CD8-positive, alpha-beta memory T cell (primary cell): ENCODE measurements at regions not wholly inside any gene's neighbourhood (a gene's known extent, or its start where the extent isn't known, plus 50 kb on each side); places are given as distances from the start of the nearest gene placed in this dataset.
"Not testable (repeated sequence)": the region's sequence is repeated elsewhere in the genome, so short reads cannot be mapped to it uniquely, and the experiment has no call there.

Source experiments
- CTCF ChIA-PET: fragments of 350-600 bp; sonication (Branson Sonifier 250); formaldehyde crosslinking; loops from one replicate; lab custom pipeline; 2021; ENCODE audit warnings: antibody characterized with exemption; lab: Charles Lee
- POLR2A ChIA-PET: fragments of 350-600 bp; sonication (Branson Sonifier 250); formaldehyde crosslinking; loops from one replicate; lab custom pipeline; 2021; ENCODE audit warnings: antibody characterized with exemption; lab: Charles Lee
- DNase-seq, 5 donors: peaks; one replicate each; pipeline versions ENCODE4 v3.0.0 to v3.0.0-alpha.2; 2020 to 2022; ENCODE audit warnings: mixed read lengths in 1 of 5
- H3K27ac ChIP-seq: one replicate; pipeline ENCODE4 v1.7.0; 2013; ENCODE audit warnings: low read depth, mild to moderate bottlenecking, low read length, moderate library complexity
- H3K27me3 ChIP-seq: 2 replicates; pipeline ENCODE4 v1.7.0; 2013; ENCODE audit warnings: low read length, mild to moderate bottlenecking; ENCODE audit not compliant: insufficient read depth, poor library complexity, severe bottlenecking
- H3K36me3 ChIP-seq: 2 replicates; pipeline ENCODE4 v1.7.0; 2013; ENCODE audit warnings: mild to moderate bottlenecking, low read length, moderate library complexity; ENCODE audit not compliant: insufficient read depth
- H3K4me1 ChIP-seq: 2 replicates; pipeline ENCODE4 v1.7.0; 2013; ENCODE audit warnings: mild to moderate bottlenecking, low read length, moderate library complexity; ENCODE audit not compliant: insufficient read depth
- H3K4me3 ChIP-seq: 2 replicates; pipeline ENCODE4 v1.7.0; 2013; ENCODE audit warnings: mild to moderate bottlenecking, low read length
- H3K9me3 ChIP-seq: 2 replicates; pipeline ENCODE4 v1.7.0; 2013; ENCODE audit warnings: mild to moderate bottlenecking, low read length
- H3K27ac Mint-ChIP-seq, 8 donors: one replicate each; pipeline ENCODE4 v1.8.0; 2020 to 2021; ENCODE audit warnings: mixed read lengths in 8 of 8, mild to moderate bottlenecking in 6 of 8, inconsistent platforms in 3 of 8, moderate library complexity in 3 of 8
- H3K27me3 Mint-ChIP-seq, 2 donors: one replicate each; pipeline ENCODE4 v1.8.0; 2020 to 2021; ENCODE audit warnings: mixed read lengths in 2 of 2, mild to moderate bottlenecking in 1 of 2, moderate library complexity in 1 of 2
- H3K36me3 Mint-ChIP-seq, 3 donors: one replicate each; pipeline ENCODE4 v1.8.0; 2020 to 2021; ENCODE audit warnings: mixed read lengths in 3 of 3, inconsistent platforms in 1 of 3, mild to moderate bottlenecking in 1 of 3
- H3K4me1 Mint-ChIP-seq, 3 donors: one replicate each; pipeline ENCODE4 v1.8.0; 2020 to 2021; ENCODE audit warnings: mixed read lengths in 3 of 3, inconsistent platforms in 1 of 3, mild to moderate bottlenecking in 1 of 3
- H3K4me3 Mint-ChIP-seq, 7 donors: one replicate each; pipeline ENCODE4 v1.8.0; 2020 to 2021; ENCODE audit warnings: mixed read lengths in 7 of 7, mild to moderate bottlenecking in 6 of 7, moderate library complexity in 4 of 7, inconsistent platforms in 2 of 7
- H3K9me3 Mint-ChIP-seq, 5 donors: one replicate each; pipeline ENCODE4 v1.8.0; 2020 to 2022; ENCODE audit warnings: mixed read lengths in 5 of 5, mild to moderate bottlenecking in 3 of 5, moderate library complexity in 2 of 5, inconsistent platforms in 1 of 5

DNA sequence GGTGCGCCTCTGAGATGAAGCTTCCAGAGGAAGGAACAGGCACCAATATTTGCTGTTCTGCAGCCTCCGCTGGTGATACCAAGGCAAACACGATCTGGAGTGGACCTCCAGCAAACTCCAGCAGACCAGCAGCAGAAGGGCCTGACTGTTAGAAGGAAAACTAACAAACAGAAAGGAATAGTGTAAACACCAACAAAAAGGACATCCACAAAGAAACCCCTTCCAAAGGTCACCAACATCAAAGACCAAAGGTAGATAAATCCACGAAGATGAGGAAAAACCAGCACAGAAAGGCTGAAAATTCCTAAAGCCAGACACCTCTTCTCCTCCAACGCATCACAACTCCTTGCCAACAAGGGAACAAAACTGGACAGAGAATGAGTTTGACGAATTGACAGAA, 68.1 kb upstream of the LIPC start:
- peaks cover 10% of the 10 kb centered on the region for H3K4me1 ChIP-seq
- peaks cover 15 to 23% (median 20%) of the 10 kb centered on the region in 3 donors for H3K4me1 Mint-ChIP-seq
- H3K27me3 ChIP-seq, H3K27me3 Mint-ChIP-seq, H3K27ac ChIP-seq, CTCF ChIA-PET, H3K9me3 ChIP-seq, DNase-seq, POLR2A ChIA-PET, H3K4me3 ChIP-seq, H3K36me3 ChIP-seq, H3K9me3 Mint-ChIP-seq, H3K27ac Mint-ChIP-seq: not testable (repeated sequence)
- H3K4me3 Mint-ChIP-seq, result peak overlapping the region in 1 of 7 donors; percentile 9
- H3K36me3 Mint-ChIP-seq, result peaks cover 0 to 16% (median 6%) of the 10 kb centered on the region in 3 donors

DNA sequence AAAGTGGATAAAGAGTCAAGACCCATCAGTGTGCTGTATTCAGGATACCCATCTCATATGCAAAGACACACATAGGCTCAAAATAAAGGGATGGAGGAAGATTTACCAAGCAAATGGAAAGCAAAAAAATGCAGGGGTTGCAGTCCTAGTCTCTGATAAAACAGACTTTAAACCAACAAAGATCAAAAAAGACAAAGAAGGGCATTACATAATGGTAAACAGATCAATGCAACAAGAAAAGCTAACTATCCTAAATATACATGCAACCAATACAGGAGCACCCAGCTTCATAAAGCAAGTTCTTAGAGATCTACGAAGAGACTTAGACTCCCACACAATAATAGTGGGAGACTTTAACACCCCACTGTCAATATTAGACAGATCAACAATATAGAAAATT, 66.7 kb upstream of the LIPC start:
- Mint-ChIP-seq H3K36me3 (peaks cover 0 to 16% (median 6%) of the 10 kb centered on the region in 3 donors), H3K27ac (peak overlapping the region in 1 of 8 donors; percentile 52), H3K4me1 (peaks cover 24 to 32% (median 25%) of the 10 kb centered on the region in 3 donors)
- H3K4me3 ChIP-seq, H3K9me3 Mint-ChIP-seq, H3K9me3 ChIP-seq, CTCF ChIA-PET, H3K27me3 Mint-ChIP-seq, H3K27ac ChIP-seq, H3K4me3 Mint-ChIP-seq, H3K27me3 ChIP-seq, DNase-seq, H3K36me3 ChIP-seq, POLR2A ChIA-PET, H3K4me1 ChIP-seq: not testable (repeated sequence)

DNA sequence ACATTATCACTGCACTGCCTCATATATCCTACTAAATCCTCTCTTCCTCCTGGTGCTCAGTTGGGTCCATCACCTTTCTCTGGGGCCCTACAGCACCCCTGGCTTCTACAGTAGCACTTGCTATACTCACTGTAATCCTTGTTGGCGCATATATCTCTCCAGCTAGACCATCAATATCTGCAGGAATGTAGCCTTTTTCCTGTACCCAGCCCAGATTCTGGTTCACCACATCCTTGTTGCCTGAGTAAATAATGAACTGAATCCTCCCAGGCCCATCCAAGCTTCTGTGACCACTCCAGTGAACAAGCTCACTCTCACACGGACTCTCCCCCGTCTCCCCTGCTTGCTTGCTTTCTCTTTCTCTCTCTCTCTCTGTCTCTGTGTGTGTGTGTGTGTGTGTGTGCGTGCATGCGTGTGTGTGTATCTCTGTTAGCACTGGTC, 62.5 kb upstream of the LIPC start:
- Mint-ChIP-seq H3K4me1 (peaks cover 8 to 11% (median 8%) of the 10 kb centered on the region in 3 donors), H3K36me3 (peaks cover 0 to 12% (median 6%) of the 10 kb centered on the region in 3 donors), H3K4me3 (peak overlapping the region in 6 of 7 donors; percentile 6 to 88 (median 63)), H3K27ac (peak overlapping the region in 3 of 8 donors; percentile 3 to 89 (median 23)), H3K9me3 (peaks cover 0 to 7% (median 1%) of the 10 kb centered on the region in 5 donors), H3K27me3 (peaks cover 0 to 2% of the 10 kb centered on the region in 2 donors)
- Histone ChIP-seq H3K27me3 (no peaks in the 10 kb centered on the region), H3K36me3 (no peaks in the 10 kb centered on the region), H3K27ac (no peak overlapping the region), H3K4me1 (no peaks in the 10 kb centered on the region), H3K9me3 (no peaks in the 10 kb centered on the region), H3K4me3 (peak overlapping the region; percentile 5)
- DNase-seq, result peak in 3 of 5 donors; percentile 9 to 49 (median 17)
- CTCF ChIA-PET, result no interaction called here
- POLR2A ChIA-PET, result no interaction called here

DNA sequence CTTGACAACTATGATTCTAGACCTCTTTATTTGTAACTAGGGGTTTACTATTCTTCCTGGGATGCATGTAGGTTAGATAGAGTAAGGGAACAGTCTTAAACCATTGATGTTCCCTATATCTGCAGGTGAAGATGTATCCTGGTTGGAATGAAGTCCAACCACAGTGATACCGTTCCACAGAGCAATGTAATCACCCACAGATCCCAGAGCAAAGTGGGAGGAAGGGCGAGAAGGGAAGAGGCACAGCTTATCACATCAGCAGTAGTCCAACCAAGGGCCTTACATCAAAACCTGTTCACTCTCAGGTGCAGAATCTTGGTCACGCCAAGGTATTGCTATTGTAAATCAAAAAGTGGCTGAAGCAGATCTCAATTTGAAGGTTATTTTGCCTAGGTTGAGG, 61.8 kb upstream of the LIPC start:
- H3K4me1 Mint-ChIP-seq, result peaks cover 8 to 11% (median 8%) of the 10 kb centered on the region in 3 donors
- Histone ChIP-seq H3K4me3 (no peak overlapping the region), H3K27ac (no peak overlapping the region), H3K9me3 (no peaks in the 10 kb centered on the region), H3K27me3 (no peaks in the 10 kb centered on the region), H3K4me1 (no peaks in the 10 kb centered on the region), H3K36me3 (no peaks in the 10 kb centered on the region)
- H3K4me3 Mint-ChIP-seq, result peak overlapping the region in 1 of 7 donors; percentile 88
- peaks cover 0 to 7% (median 1%) of the 10 kb centered on the region in 5 donors for H3K9me3 Mint-ChIP-seq
- peaks cover 0 to 3% of the 10 kb centered on the region in 2 donors for H3K27me3 Mint-ChIP-seq
- DNase-seq, result no peak
- H3K36me3 Mint-ChIP-seq, result peaks cover 0 to 6% (median 4%) of the 10 kb centered on the region in 3 donors
- POLR2A ChIA-PET, result no interaction called here
- CTCF ChIA-PET, result interaction anchor here (0.6 kb wide), 1 partner anchor 374 kb away, joined by 3 read pairs; no protein-coding TSS in a partner anchor
- H3K27ac Mint-ChIP-seq, result peak overlapping the region in 1 of 8 donors; percentile 9

DNA sequence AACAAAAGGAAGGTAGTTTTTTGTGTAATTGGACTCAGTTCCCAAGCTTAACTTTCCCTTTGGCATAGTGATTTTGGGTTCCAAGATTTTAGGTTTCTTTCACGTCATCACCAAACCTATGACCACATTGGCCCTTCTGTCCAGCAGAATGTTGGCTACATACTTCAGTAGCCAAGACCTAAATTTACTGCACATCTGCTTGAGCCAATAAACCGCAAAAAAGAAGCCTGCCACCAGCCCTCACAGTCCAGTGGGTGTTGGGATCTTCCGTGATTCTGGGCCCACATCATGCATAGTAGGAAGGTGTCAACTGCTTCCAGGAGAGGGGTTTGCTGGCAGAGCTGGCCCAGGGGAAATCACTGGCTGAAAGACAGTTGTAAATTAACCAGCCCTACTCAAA, 57.6 kb upstream of the LIPC start:
- Mint-ChIP-seq H3K4me1 (peaks cover 6 to 8% (median 6%) of the 10 kb centered on the region in 3 donors), H3K4me3 (no peak overlapping the region), H3K36me3 (peaks cover 0 to 10% (median 0%) of the 10 kb centered on the region in 3 donors), H3K27me3 (peaks cover 4 to 26% of the 10 kb centered on the region in 2 donors), H3K27ac (no peak overlapping the region), H3K9me3 (peaks cover 0 to 9% (median 5%) of the 10 kb centered on the region in 5 donors)
- ChIA-PET POLR2A (no interaction called here), CTCF (no interaction called here)
- Histone ChIP-seq H3K4me3 (no peak overlapping the region), H3K27me3 (no peaks in the 10 kb centered on the region), H3K36me3 (no peaks in the 10 kb centered on the region), H3K9me3 (no peaks in the 10 kb centered on the region), H3K4me1 (no peaks in the 10 kb centered on the region), H3K27ac (no peak overlapping the region)
- no peak for DNase-seq

DNA sequence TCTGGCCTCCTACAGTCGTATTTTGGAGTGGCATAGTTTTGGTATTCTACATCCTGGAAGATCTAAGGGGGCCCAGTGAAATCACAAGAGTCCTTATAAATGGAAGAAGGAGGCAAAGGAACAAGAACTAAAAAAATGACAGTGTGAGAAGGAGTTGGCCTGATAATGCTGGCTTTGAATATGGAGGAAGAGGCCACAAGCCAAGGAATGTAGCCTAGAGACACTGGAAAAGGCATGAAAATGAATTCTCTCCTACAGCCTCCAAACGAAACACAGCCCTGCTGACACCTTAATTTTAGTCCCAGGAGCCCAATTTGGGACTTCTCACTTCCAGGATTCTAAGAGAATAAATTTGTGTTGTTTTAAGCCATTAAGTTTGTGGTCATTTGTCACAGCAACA, 54.6 kb upstream of the LIPC start:
- no peaks in the 10 kb centered on the region for H3K9me3 ChIP-seq
- no peak overlapping the region for H3K4me3 ChIP-seq
- H3K36me3 ChIP-seq, result no peaks in the 10 kb centered on the region
- ChIA-PET CTCF (no interaction called here), POLR2A (no interaction called here)
- peaks cover 0 to 10% (median 0%) of the 10 kb centered on the region in 3 donors for H3K36me3 Mint-ChIP-seq
- H3K4me1 Mint-ChIP-seq, result no peaks in the 10 kb centered on the region
- H3K27me3 ChIP-seq, result no peaks in the 10 kb centered on the region
- DNase-seq, result no peak
- H3K4me1 ChIP-seq, result no peaks in the 10 kb centered on the region
- H3K27me3 Mint-ChIP-seq, result peaks cover 4 to 26% of the 10 kb centered on the region in 2 donors
- peaks cover 0 to 9% (median 7%) of the 10 kb centered on the region in 5 donors for H3K9me3 Mint-ChIP-seq
- H3K4me3 Mint-ChIP-seq, result no peak overlapping the region
- H3K27ac ChIP-seq, result no peak overlapping the region
- H3K27ac Mint-ChIP-seq, result no peak overlapping the region

DNA sequence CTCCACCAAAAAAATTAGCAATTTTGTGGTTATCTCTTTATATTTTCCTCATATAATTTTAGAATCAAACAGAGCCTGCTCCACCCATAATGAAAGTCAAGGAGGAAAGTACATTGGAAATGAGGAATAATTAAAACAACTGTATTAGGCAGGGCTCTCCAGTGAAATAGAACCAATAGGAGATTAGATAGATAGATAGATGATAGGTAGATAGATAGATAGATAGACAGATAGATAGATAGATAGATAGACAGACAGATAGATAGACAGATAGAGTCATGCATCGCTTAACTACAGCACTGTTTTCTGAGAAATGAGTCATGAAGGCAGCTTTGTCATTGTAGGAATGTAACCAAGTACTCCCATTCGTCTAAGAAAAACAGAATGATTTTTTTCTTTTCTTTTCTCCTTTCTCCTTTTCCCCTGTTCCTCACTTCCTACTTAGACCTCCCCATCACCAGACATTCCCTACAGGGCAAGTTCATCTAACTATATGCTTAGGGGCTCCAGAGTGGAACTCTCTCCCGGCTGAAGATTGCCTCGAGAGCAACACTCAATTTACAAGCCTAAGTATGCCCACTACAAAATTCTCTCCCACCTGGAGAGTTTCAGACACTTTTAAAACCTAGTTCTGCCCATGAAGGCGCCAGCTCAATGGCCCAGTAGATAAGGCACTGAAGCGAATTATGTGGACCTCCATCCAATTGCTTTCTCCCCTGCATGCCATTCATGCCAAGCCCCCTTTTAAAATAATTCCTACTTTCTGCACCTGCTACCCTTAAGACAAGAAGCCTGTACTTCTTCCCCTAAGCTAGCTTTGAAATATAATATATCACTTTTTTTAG, 53.3 kb upstream of the LIPC start:
- ChIA-PET CTCF (no interaction called here), POLR2A (no interaction called here)
- Mint-ChIP-seq H3K27me3 (peaks cover 4 to 26% of the 10 kb centered on the region in 2 donors), H3K4me1 (no peaks in the 10 kb centered on the region), H3K4me3 (no peak overlapping the region), H3K36me3 (peaks cover 0 to 10% (median 0%) of the 10 kb centered on the region in 3 donors), H3K9me3 (peaks cover 0 to 9% (median 4%) of the 10 kb centered on the region in 5 donors), H3K27ac (no peak overlapping the region)
- H3K9me3 ChIP-seq, result no peaks in the 10 kb centered on the region
- no peaks in the 10 kb centered on the region for H3K27me3 ChIP-seq
- no peak overlapping the region for H3K27ac ChIP-seq
- H3K4me3 ChIP-seq, result no peak overlapping the region
- H3K4me1 ChIP-seq, result no peaks in the 10 kb centered on the region
- DNase-seq, result no peak
- H3K36me3 ChIP-seq, result no peaks in the 10 kb centered on the region

DNA sequence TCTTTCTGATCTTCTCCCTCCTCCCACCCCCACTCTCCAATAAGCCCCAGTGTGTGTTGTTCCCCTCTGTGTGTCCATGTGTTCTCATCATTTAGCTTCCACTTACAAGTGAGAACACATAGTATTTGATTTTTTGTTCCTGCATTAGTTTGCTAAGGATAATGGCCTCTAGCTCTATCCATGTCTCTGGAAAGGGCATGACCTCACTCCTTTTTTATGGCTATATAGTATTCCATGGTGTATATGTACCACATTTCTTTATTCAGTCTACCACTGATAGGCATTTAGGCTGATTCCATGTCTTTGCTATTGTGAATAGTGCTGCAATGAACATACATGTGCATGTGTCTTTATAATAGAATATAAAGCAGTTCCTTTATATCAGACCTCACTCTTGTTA, 52.3 kb upstream of the LIPC start:
- H3K27me3 Mint-ChIP-seq, result peaks cover 4 to 26% of the 10 kb centered on the region in 2 donors
- CTCF ChIA-PET, result interaction anchor here (1.2 kb wide), 1 partner anchor 72 kb away, joined by 3 read pairs; no protein-coding TSS in a partner anchor
- H3K9me3 Mint-ChIP-seq, POLR2A ChIA-PET, H3K4me3 ChIP-seq, H3K36me3 ChIP-seq, H3K36me3 Mint-ChIP-seq, H3K27ac ChIP-seq, H3K9me3 ChIP-seq, H3K4me3 Mint-ChIP-seq, H3K4me1 ChIP-seq, DNase-seq, H3K4me1 Mint-ChIP-seq, H3K27me3 ChIP-seq: not testable (repeated sequence)
- peak overlapping the region in 1 of 8 donors; percentile 70 for H3K27ac Mint-ChIP-seq
